GM19023 (cell line): ENCODE measurements at regions not wholly inside any gene's neighbourhood (a gene's known extent, or its start where the extent isn't known, plus 50 kb on each side); places are given as distances from the start of the nearest gene placed in this dataset.
"Not testable (repeated sequence)": the region's sequence is repeated elsewhere in the genome, so short reads cannot be mapped to it uniquely, and the experiment has no call there.

Source experiments
- ATAC-seq: cut with Tn5 transposase; IDR thresholded peaks from one replicate; pipeline ENCODE4 v1.9.1; 2021; ENCODE audit warnings: mild to moderate bottlenecking, moderate library complexity; ENCODE audit not compliant: unreplicated experiment

DNA sequence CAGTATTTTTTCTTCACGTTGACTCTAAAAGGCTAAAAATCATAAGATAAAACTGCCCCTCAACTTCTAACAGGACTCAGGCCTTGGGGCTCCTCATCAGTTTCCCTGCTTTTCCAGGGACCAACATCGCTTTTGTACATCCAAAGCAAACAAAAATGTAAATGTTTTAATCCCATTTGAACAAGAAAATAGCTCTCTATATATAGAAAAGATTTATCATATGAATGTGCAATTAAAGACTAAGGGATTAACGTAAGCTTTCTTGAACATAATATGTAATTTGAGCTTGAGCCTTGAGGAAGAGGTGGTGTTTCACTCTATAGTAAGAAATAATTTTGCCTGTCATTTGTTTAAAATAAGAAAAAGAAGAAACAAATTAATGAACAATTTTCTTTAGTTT lies 547.2 kb upstream of the ACO1 start:
- ATAC-seq = no peak

DNA sequence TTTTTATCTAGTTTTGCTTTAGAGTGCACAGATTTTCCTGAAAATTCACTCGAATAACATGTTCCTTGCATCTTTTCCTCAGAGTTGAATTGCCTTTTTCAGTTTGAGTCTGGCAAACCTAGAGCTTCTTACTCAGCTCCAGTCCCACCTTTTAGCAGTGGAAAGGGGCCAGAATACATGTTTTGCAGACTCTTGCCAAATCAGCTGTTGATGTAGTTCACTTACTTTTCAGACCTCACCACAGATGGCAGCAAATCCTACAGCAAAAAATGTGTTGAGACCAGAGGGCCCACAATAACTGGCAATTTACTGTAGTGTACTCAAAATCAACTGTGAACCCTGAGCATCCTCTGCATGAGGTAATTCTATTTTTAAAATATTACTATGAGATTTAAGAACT lies 545.2 kb upstream of the ACO1 start:
- no peak for ATAC-seq

DNA sequence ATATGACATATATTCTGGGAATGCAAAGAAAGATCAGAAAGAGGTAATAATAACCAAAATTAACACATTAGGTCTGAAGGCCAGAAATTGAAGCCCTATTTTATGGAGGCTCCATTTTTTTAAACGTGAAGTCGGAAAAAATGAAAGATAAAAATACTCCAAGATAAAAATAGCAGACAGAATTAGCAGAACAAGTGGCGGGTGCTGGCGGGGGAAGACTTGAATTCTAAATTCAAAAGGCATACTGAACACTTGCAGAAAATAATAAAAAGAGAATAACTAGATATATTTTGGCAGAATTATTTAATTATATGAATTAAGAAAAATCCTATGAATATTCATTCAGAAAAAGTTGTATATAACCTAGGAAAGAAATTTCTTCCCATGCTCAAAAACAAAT lies 543.7 kb upstream of the ACO1 start:
- ATAC-seq = no peak

DNA sequence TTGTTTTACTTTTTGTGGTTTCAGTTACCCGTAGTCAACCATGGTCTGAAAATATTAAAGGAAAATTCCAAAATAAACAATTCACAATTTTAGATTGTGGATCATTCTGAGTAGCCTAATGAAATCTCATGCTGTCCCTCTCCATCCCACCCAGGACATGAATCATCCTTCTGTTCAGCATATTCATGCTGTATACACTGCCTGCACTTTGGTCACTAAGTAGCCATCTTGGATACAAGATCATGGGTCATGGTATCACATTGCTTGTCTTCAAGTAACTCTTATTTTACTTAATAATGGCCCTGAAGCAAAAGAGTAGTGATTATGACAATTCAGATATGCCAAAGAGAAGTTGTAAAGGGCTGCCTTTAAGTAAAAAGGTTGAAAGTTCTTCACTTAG lies 536.5 kb upstream of the ACO1 start:
- ATAC-seq = no peak

DNA sequence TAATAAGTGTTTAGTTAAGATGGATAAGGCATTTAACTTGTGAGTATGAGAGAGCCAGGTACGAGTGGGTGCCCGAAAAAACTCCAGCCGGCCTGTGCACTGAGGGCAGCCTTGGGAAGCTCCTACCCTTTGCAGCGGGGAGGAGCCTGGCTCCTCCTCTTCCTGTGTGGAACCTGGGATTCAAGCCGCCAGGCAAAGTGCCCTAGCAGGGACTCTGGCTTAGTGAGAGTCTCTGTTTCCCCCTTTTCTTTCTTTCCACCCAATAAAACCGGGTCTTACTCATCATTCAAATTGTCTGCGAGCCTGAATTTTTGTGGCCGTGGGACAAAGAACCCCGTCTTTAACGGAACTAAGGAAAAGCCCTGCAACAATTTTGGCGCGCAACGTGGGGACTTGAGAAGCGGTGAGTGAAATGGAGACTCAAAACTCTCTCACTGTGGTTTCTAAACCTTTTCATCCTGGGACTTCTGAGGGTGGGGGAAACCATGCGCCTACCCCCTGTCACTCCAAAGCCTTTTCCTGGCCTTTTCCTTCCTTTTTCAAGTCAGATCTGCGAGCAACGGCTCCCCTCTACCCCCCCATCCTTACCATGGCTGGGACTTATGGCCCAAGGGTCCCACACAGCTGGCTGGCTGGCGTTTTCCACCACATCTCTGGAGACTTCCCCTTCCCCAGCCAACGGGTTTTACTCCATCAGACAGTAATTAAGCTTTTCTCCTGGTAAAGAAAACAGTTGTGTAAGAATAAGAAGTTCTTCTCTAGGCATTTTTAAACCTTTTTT lies 535.7 kb upstream of the ACO1 start:
- ATAC-seq = no peak

DNA sequence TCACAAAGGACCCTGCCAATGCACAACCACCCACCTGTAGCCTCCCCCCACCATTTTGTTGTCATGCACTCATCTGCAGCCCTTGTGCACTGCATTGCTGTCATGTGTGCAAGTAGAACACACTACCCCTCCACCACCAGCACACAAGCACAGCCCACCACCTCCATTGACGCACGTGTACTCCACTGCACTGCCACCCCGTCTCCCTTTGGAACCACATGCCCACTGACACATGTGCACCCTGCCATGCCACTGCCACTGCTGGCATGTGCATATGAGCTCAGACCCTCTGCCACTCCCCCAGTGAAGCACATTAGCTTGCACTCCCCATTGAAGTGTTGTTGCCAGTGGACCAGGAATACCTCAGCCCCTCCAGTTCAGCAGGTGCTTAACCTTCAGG lies 530.3 kb upstream of the ACO1 start:
- no peak for ATAC-seq

DNA sequence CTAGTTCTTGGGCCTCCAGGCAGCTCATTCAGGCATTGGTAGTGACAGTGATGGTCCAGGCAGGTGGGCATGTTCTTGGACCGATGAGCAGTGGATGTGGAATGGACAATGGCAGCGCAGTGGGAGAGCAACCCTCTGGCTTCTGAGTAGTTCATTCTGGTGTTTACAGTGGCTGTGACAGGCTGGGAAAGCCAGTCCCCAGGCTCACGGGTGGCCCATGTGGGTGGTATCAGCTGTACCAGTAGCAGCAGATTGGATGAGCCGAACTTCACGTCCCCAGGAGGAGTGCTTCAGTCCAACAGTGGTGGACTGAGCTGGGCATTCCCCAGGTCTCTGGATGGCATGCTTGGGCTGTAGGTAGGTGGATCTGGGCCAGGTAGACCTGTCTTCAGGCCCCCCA lies 515.6 kb upstream of the ACO1 start:
- no peak for ATAC-seq

DNA sequence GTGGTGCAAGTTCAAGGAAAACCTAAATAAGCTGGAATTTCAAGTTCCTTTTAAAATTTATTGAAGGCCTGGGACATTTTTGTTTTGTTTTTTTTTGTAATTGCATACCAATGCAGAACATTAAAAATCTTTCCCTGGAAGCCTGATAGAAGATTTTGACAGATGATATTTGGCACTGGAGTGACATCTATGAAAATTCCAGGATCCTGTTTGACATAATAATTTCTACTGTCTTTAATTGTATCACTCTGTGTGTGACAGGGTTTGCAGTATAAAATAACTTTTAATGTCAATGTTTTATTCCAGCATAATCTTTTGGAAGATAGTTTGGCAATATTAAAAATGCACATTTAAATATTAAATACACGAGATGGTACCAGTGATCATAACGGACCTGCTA lies 514.2 kb upstream of the ACO1 start:
- no peak for ATAC-seq

DNA sequence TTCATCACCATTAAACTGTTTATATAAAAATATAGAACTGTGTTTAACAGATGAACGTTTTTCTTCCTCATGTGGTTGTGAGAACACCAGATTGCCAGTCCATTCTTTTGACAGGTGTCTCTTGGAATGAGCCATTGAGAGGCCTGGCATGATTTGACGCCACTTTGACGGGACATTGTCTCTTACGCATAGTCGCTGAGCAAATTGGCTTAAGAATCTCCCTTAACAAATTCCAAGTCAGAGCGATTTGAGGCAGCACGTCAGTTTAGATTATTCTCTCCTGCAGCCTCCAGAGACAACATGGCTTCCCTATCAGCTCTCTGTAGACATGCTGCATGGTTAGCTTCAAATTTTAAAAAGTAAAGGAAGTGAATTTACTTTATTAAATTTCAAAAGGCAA lies 510.7 kb upstream of the ACO1 start:
- no peak for ATAC-seq

DNA sequence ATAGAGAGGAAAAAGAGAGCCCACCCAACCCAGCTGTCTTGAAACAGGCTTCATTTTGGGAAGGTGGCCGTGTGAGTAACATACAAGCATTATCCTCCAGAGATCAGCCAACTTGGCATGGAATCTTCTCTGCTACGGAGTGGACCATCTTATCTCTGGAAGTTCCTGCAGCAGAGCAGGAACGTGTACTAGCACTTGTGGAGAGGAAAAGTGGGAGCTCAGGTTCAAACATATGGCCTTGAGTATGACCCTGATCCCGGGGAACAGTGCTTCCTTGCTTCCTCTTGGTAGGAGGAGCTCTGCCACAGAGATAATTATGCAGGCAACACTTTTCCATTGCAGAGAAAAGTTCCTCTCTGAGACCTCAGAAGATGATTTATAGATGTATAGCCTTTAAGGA lies 490.4 kb upstream of the ACO1 start:
- no peak for ATAC-seq

DNA sequence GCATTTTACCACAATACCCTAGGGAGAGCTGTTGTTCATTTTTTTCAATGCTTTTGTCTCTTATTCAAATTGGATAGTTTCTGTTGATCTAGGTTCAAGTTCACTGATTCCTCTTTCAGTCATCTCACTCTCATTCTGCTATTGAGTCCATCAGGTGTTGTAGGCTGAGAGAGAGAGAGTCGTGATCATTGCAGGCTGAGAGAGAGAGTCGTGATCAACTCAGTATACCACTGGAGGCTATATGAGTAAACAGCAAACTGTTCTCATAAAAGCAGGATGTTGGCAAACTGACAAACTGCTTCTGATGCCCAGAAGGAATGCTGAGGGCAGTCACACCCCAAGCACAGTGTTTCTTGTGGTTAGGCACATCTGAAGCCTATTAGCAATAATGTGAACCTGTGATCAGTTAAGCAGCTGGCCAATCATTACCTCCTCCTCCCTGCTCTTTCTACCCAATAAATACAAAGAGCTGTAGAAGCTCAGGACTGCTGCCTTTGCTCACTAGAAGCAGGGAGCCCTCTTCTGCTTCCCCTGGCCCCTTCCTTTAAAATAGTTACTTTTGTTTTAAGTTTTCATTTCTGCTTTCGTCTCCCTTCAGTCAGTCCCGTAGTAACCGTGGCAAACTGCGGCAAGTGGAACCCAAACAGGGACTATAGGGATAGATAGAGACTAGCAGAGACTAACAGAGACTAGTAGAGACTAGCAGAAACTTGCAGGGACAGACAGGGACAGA lies 476.1 kb upstream of the ACO1 start:
- peak; percentile 68 for ATAC-seq

DNA sequence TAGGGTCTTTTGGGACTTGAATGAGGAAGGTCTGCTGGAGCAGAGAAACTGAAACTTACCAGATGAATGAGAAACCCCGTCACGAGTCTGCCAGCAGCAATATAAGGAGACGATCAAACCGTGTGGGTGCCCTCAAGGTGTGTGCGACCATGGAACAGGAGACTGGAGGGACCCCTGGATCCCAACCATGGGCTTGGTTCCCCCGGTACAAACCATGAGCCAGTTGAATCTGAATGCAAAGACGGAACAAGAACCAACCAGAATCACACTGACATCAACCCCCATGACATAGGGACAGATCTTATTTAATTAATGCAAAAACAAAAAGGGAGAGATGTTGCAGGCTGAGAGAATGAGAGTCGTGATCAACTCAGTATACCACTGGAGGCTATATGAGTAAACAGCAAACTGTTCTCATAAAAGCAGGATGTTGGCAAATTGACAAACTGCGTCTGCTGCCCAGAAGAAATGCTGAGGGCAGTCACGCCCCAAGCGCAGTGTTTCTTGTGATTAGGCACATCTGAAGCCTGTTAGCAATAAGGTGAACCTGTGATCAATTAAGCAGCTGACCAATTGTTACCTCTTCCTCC lies 475.5 kb upstream of the ACO1 start:
- peak; percentile 44 for ATAC-seq

DNA sequence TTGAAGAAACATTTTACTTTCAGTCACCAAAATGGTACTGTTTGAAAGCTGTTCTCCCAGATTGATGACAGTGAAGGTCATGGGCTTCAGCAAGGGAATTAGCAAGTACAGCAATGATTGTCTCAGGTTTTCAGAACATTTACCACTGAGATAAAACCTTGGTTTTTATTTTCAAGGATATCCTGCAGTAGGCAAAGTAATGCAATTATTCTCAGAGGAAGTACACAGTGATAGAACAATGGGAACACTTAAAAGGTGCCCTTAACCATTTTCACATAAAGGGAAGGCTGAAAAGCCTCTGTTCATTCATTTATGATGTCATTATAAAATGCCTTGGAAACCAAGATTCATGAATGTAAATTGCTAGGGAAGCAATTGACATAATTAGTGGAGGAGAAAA lies 471.8 kb upstream of the ACO1 start:
- no peak for ATAC-seq

DNA sequence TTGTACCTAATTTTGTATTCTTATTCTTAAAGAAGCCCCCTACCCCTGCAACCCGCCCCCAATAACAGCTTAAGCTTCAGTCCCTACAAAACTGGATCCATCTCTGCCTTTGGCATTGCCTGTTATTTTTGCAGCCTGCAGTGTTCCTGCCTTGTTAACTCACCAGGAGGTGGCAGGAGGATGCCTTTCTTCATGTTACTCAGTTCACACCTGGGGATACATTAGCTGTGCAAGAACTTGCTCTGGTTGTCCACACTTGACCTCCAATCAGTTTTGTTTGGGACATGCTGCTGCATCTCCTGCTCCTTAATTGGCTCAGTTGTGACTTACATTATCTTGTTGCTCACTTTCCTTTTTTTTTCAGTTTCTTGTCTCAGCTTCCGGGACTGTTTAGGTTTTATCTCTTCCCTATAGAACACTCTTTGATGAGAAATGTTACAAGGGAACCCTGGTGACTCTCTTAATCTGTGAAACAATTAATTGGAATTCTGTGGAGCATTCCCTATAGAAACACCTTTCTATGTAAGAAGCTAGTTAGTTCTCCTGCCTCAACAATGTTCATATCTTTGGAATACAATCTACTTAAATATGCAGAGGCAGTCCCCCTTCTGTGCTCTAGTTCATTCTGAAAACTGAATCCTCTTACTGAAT lies 467.7 kb upstream of the ACO1 start:
- ATAC-seq = no peak

DNA sequence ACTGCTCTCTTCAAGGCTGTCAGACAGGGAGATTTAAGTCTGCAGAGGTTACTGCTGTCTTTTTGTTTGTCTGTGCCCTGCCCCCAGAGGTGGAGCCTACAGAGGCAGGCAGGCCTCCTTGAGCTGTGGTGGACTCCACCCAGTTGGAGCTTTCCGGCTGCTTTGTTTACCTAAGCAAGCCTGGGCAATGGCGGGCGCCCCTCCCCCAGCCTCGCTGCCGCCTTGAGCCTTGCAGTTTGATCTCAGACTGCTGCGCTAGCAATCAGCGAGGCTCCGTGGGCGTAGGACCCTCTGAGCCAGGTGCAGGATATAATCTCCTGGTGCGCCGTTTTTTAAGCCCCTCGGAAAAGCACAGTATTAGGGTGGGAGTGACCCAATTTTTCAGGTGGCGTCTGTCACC lies 446.7 kb upstream of the ACO1 start:
- not testable (repeated sequence) for ATAC-seq

DNA sequence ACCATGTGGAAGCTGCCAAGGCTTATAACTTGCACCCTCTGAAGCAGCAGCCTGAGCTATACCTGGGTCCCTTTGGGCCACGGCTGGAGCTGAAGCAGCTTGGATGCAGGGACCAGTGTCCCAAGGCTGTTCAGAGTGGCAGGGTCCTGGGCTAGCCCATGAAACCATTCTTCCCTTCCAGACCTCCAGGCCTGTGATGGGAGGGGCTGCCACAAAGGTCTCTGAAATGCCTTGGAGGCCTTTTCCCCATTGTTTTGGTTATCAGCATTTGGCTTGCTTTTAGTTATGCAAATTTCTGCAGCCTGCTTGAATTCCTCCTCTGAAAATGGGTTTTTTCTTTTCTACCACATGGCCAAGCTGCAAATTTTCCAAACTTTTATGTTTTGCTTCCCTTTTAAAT lies 433.7 kb upstream of the ACO1 start:
- ATAC-seq = no peak

DNA sequence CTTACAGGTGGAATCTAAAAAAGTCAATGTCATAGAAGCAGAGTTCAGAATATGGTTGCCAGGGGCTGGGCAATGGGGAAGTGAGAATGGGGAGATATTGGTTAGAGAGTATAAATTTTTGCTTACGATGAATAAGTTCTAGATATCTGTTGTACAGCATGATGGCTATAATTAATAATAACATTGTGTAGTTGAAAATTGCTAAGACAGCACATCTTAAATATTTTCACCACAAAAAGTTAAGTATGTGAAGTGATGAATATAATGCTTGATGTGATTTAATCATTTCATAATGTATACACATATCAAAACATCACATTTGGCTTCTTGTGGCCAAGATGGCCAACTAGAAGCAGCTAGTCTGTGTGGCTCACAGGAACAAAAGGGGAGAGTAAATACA lies 425.9 kb upstream of the ACO1 start:
- ATAC-seq = no peak

DNA sequence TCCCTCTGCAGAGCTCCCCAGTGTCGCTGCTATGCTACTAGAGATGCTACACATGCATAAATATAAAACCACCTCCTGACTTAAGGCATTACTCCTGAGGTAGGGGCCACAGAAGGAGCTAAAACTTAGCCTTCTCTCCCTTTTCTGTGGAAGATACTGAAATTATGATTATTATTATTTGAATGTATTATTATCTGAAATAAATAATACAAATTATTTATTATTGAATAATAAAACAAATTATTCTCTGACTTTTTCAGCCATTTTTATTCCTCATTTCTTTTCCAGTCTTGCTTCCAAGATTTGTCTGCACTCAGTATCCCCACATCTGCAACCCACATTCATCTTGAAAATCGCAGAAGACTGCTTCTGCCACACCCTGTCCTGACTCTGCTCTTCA lies 414.9 kb upstream of the ACO1 start:
- no peak for ATAC-seq

DNA sequence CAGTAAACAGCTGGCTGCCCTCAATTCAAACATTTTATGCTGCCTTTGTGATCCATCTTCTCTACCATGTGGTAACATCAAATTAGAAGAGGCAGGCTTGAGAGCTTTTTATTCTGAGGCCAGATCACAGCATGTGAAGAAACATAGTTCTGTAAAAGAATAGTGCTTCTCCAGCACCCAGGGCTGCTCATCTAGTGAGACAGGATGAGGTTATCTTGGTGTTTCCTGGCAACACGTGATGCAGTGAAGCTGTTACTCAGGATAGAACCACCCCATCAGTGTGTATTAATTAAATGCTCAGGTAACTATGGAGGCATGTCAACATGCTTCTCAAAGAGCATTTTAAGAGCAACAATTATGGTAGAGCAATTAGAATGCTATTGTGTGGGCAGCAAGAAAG lies 400.5 kb upstream of the ACO1 start:
- no peak for ATAC-seq

DNA sequence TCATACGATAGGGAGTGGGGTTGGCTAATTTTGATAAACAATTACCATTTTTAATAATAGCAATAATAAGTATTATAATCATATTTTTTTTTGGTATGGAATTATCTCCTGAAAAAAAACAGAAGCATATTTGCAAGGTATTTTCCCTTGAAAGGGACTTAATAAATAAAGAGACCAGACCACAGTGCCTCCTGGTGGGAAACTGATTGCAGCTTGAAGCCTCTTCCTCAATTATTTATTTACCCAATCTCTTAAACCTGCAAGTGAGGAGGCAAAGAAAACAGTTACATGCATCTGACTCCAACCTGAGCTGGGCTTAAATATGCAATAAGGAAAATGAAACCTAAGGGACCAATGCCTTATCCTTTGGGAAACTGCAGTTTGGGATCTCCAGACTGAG lies 388.1 kb upstream of the ACO1 start:
- no peak for ATAC-seq

DNA sequence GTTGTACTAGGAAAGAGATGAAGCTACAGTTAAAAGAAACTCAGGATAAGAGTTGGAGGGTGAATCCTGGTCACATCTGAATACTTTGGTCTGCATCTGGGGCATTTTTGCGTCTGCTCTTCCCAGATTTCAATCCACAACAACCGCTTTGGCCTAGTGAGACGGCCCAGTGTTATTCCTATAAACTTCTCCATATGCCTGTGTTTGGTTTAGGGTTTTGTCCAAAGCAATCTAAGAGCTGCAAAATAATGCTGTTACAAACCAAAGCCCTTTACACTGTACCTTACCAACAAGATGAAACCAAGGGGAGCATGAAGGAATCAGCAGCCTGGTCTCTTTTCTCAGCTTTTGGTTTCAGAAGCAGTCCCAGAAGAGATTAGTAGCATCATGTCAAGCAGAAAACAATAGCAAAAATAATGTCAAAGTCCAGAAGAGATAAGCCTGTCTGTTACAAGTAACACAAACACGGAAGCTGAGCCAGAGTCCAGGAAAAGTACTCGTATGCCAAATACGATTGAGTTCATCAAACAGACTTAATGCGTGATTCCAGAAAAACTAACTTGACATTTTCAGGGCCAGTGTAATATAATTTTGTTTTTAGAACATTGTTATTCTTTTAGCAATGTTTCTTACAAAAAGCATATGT lies 379.9 kb upstream of the ACO1 start:
- ATAC-seq = no peak
